Stimulated activated effector memory CD8-positive, alpha-beta T cell treated with anti-CD3 and anti-CD28 coated beads, Interleukin-12 subunit alpha, Interleukin-12 subunit beta, amount 100 ng/mL, for 72 hours (primary cell): ENCODE measurements at regions not wholly inside any gene's neighbourhood (a gene's known extent, or its start where the extent isn't known, plus 50 kb on each side); places are given as distances from the start of the nearest gene placed in this dataset.
A peak's percentile ranks its signal among the peaks of the same experiment; 100 is the strongest.
"Not testable (repeated sequence)": the region's sequence is repeated elsewhere in the genome, so short reads cannot be mapped to it uniquely, and the experiment has no call there.

Source experiments
- ATAC-seq: fragments of 150-1000 bp; cut with Tn5 transposase; 2 replicates; pipeline ENCODE4 v1.10.0; 2021
- DNase-seq, 2 donors: peaks; one replicate each; pipeline ENCODE4 v3.0.0; 2021 to 2022; ENCODE audit warnings: low spot score in 2 of 2
- H3K27ac Mint-ChIP-seq: one replicate; pipeline ENCODE4 v1.8.0; 2022; ENCODE audit warnings: mild to moderate bottlenecking, mixed read lengths
- H3K36me3 Mint-ChIP-seq: one replicate; pipeline ENCODE4 v1.8.0; 2022; ENCODE audit warnings: mild to moderate bottlenecking, mixed read lengths
- H3K4me1 Mint-ChIP-seq: one replicate; pipeline ENCODE4 v1.8.0; 2022; ENCODE audit warnings: mixed read lengths
- H3K4me3 Mint-ChIP-seq: one replicate; pipeline ENCODE4 v1.8.0; 2022; ENCODE audit warnings: mild to moderate bottlenecking, mixed read lengths
- H3K9me3 Mint-ChIP-seq: one replicate; pipeline ENCODE4 v1.8.0; 2022; ENCODE audit warnings: mixed read lengths

GRCh38 chr13:24563087-24563486 lies 50.5 kb upstream of the PARP4 start:
- Mint-ChIP-seq H3K27ac (no peak overlapping the region), H3K4me1 (peaks cover 12% of the 10 kb centered on the region), H3K4me3 (no peak overlapping the region), H3K36me3 (no peaks in the 10 kb centered on the region), H3K9me3 (no peaks in the 10 kb centered on the region)
- DNase-seq (no peak), ATAC-seq (no peak)

DNA sequence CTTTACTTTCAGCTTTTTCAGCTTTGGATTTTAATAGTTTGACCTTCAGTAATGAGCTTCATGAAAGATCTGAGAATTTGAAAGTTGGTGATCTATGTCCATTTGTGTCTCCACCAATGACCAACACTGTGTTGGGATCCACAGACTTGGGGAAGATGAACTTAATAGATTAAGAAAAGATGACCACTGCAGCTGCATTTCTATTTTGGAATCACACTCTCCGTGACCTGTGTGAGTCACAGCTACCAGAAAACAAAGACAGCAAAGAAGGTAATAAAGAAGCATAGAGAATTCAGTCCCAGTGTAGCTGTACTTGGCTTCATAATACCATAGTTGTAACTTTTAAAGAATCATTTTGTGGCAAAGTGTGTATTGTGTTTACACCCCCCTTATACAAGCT lies 51.4 kb upstream of the PARP4 start:
- H3K4me3 Mint-ChIP-seq, ATAC-seq, DNase-seq, H3K36me3 Mint-ChIP-seq, H3K9me3 Mint-ChIP-seq, H3K27ac Mint-ChIP-seq: not testable (repeated sequence)
- H3K4me1 Mint-ChIP-seq, result peaks cover 11% of the 10 kb centered on the region

DNA sequence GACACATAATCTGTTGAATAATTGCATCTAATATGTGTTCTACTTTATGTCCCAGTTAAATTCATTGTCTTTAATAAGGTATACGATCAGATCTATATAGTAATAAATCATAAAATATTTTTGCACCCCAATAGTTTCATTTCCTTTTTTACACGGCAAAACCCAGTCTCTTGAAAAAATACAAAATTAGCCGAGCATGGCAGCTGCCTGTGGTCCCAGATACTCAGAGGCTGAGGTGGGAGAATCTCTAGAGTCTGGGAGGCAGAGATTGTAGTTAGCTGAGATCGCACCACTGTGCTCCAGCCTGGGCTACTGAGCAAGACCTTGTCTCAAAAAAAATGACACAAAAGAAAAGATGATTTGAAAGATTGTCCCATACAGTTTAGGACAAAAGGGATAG lies 52.3 kb upstream of the PARP4 start:
- ATAC-seq (no peak), DNase-seq (no peak)
- Mint-ChIP-seq H3K4me1 (peaks cover 2% of the 10 kb centered on the region), H3K27ac (no peak overlapping the region), H3K9me3 (no peaks in the 10 kb centered on the region), H3K36me3 (no peaks in the 10 kb centered on the region), H3K4me3 (no peak overlapping the region)

GRCh38 chr13:24567593-24567992 lies 55.0 kb upstream of the PARP4 start:
- not testable (repeated sequence) for ATAC-seq, H3K36me3 Mint-ChIP-seq

GRCh38 chr13:24574847-24575246 lies 62.3 kb upstream of the PARP4 start:
- H3K36me3 Mint-ChIP-seq, result no peaks in the 10 kb centered on the region
- ATAC-seq (peak; percentile 56), DNase-seq (no peak)
- H3K4me3 Mint-ChIP-seq, result no peak overlapping the region
- no peak overlapping the region for H3K27ac Mint-ChIP-seq
- H3K4me1 Mint-ChIP-seq, result peaks cover 18% of the 10 kb centered on the region
- peaks cover 11% of the 10 kb centered on the region for H3K9me3 Mint-ChIP-seq

More at GRCh38 chr13:24567593-24567992, 55.0 kb upstream of the PARP4 start:
- not testable (repeated sequence) for H3K27ac Mint-ChIP-seq, DNase-seq, H3K4me3 Mint-ChIP-seq, H3K9me3 Mint-ChIP-seq, H3K4me1 Mint-ChIP-seq

DNA sequence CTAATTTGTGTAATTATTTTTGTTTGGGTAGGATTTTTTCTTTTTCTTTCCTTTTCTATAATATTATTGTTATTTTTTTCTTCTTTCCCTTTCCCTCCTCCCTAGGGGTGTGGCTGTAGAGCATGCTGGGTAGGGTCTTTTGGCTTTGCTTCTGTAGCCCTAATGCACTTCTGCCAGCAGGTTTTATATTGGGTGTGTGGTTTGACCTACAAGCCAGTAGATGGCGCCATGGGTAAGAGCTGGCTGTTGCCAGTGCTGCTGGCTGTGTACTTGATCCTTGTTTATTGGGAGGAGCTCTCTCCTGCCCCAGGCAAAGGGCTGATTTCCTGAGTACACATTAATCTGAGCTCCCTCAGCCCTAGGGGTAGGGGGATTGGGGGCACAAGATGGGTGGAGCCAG lies 67.7 kb upstream of the PARP4 start:
- not testable (repeated sequence) for DNase-seq, H3K36me3 Mint-ChIP-seq, ATAC-seq, H3K4me3 Mint-ChIP-seq, H3K27ac Mint-ChIP-seq
- Mint-ChIP-seq H3K9me3 (peaks cover 11% of the 10 kb centered on the region), H3K4me1 (peaks cover 18% of the 10 kb centered on the region)

DNA sequence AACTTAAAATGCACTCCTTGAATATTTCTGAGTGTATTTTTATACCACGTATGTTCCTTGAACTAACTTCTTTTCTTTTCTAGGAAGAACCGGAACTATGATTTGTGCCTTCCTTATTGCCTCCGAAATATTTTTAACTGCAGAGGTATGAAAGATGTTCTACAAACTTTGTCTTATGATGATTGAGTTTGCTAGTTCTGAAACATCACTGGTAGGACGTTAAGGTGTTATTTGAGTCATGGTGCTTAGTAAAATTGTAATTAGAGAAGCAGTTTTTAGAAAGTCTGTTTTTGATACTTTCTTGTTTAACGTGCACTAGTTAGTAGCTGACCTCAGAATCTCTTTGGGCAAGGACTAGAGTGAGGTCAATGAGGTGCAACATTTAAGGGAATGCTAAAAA lies 69.0 kb upstream of the PARP4 start:
- Mint-ChIP-seq H3K4me3 (peak overlapping the region; percentile 33), H3K4me1 (peaks cover 11% of the 10 kb centered on the region), H3K27ac (peak overlapping the region; percentile 56)
- ATAC-seq, result peak; percentile 48
- H3K36me3 Mint-ChIP-seq, H3K9me3 Mint-ChIP-seq, DNase-seq: not testable (repeated sequence)

DNA sequence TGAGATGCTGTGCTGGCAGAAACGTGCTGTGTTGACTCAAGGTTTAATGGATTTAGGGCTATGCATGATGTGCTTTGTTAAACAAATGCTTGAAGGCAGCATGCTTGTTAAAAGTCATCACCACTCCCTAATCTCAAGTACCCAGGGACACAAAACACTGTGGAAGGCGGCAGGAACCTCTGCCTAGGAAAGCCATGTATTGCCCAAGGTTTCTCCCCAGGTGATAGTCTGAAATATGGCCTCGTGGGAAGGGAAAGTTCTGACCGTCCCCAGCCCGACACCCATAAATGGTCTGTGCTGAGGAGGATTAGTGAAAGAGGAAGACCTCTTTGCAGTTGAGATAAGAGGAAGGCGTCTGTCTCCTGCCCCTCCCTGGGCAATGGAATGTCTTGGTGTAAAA lies 79.1 kb upstream of the PARP4 start:
- not testable (repeated sequence) for H3K4me3 Mint-ChIP-seq, H3K4me1 Mint-ChIP-seq

DNA sequence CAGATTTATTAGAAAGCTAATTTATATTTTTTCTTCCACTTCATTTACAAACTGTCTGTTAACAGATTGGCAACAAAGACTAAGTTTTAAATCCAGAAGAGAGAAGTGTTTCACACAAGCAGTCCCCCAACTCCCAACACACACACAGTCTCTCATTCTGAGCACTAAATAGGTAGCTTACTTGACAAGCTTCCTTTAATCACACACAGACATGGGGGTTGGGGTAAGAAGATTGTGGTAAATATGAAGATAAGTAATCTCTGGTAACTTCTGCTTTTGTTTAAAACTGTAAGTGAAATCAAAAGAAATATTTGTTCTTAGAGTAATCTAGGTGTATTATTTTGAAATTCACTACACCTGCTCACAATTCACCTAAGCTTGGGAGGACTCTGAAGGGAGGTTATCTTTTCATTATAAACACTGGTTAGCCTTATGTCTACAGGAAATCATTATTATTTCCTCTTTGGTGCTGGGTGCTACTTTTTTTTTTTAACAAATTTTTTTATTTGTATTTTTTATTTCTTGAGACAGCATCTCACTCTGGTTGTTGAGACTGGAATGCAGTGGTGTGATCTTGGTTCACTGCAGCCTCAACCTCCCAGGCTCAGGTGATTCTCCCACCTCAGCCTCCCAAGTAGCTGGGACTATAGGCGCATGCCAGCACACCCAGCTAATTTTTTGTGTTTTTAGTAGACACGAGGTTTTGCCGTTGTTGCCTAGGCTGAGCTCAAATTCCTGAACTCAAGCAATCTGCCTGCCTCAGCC lies 82.1 kb upstream of the ATP12A start:
- not testable (repeated sequence) for ATAC-seq, DNase-seq, H3K36me3 Mint-ChIP-seq, H3K4me3 Mint-ChIP-seq, H3K9me3 Mint-ChIP-seq
- peaks cover 42% of the 10 kb centered on the region for H3K4me1 Mint-ChIP-seq
- H3K27ac Mint-ChIP-seq, result peak overlapping the region; percentile 90

More for the DNA sequence above, 79.1 kb upstream of the PARP4 start:
- not testable (repeated sequence) for DNase-seq, ATAC-seq, H3K27ac Mint-ChIP-seq, H3K9me3 Mint-ChIP-seq, H3K36me3 Mint-ChIP-seq

DNA sequence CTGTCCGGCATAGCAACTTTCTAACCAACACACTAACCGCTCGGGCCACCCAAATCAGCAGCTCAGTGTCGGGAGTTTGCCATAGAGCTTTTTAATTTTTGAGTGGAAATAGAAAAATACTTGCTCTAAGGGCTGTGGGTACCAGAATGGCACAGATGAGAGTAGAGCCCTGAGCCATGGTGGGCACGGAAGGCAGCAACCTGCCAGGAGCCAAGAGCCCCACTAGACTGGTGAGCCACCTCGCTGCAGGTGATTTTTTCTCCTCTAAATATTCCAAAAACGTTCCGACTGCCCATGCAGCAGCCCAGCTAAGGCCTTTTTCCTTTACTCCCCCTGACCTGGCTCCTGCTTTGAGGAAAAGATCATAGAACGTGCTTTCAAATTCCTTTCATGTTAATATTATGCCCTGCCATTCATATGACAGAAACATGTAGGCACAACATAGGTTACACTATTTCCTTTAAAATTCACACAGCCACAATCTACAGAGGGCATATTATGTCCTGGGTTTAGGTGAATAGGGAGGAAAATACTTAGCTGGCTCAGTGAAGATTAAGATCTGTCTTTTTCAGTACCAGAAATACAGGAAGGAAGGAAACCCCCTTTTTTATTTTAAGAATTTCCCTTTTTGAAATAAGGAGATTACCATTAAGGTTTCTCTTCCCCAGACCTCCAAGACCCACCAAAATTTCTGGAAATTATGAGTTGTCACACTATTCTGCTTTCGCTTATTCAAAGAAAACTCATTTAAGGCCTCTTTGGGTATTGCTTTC lies 81.0 kb upstream of the ATP12A start:
- peaks cover 42% of the 10 kb centered on the region for H3K4me1 Mint-ChIP-seq

GRCh38 chr13:24605923-24606372 lies 74.3 kb upstream of the ATP12A start:
- Mint-ChIP-seq H3K36me3 (no peaks in the 10 kb centered on the region), H3K27ac (no peak overlapping the region), H3K4me3 (no peak overlapping the region), H3K4me1 (peaks cover 28% of the 10 kb centered on the region), H3K9me3 (no peaks in the 10 kb centered on the region)
- DNase-seq, result no peak
- peak; percentile 70 for ATAC-seq

More for the DNA sequence above, 81.0 kb upstream of the ATP12A start:
- peak overlapping the region; percentile 90 for H3K27ac Mint-ChIP-seq
- peak overlapping the region; percentile 51 for H3K4me3 Mint-ChIP-seq
- H3K36me3 Mint-ChIP-seq, H3K9me3 Mint-ChIP-seq, DNase-seq: not testable (repeated sequence)
- ATAC-seq, result peak; percentile 42

DNA sequence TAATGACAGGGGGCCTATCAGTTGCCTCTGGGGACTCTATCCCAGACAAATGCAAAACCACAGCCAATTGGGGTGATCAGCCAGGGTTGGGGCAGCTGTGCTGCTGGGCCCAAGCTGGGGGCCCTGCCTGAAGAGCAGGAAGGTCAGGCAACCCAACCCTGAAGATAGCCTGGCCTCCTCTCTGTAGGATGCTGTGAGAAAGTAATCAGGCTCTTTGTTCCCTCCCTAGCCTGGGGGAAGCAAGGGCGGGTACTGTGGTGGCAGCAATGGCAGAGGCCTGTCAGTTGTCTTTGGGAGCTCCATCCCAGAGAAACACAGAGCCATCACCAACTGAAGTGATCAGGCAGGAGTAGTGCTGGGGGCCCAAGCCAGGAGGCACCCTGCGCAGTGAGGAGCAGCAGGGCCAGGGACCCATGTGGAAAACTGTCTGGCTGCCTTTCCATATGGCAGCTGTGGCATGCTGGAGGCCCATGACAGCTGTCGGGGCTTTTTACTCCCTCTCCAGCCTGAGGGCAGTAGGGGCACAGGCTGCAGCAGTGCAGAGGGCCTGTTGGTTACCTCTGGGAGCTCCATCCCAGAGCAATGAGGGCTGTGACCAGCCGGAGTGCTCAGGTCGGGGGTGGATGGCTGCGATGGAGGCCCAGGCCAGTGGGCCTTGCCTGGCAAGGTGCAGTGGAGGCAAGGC lies 73.6 kb upstream of the ATP12A start:
- no peak overlapping the region for H3K4me3 Mint-ChIP-seq
- ATAC-seq (peak; percentile 36), DNase-seq (no peak)
- H3K9me3 Mint-ChIP-seq, result no peaks in the 10 kb centered on the region
- peaks cover 30% of the 10 kb centered on the region for H3K4me1 Mint-ChIP-seq
- no peaks in the 10 kb centered on the region for H3K36me3 Mint-ChIP-seq
- no peak overlapping the region for H3K27ac Mint-ChIP-seq

DNA sequence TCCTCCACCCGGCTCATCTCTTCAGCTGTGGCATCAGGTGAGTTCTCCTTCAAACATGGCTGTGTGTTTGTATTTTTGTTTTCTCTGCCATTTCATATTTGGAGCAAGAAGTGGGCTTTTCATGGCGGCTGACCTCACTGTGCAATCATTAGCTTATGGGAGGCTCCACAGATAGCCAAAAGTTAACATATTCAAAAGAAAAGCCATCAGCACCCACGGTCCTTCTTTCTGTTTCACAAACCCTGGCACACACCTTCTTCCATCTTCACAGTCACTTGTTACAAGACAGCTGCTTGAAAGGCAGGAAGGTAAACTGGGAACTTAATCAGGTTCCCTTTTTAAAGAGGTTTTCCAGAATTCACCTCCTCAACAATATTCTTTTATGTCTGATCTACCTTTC lies 69.3 kb upstream of the ATP12A start:
- no peak for DNase-seq
- no peak for ATAC-seq
- peak overlapping the region; percentile 8 for H3K27ac Mint-ChIP-seq

GRCh38 chr13:24612726-24613125 lies 67.5 kb upstream of the ATP12A start:
- no peak overlapping the region for H3K27ac Mint-ChIP-seq
- ATAC-seq, result no peak
- DNase-seq, result no peak
- H3K4me1 Mint-ChIP-seq, result peaks cover 48% of the 10 kb centered on the region
- no peaks in the 10 kb centered on the region for H3K9me3 Mint-ChIP-seq
- no peak overlapping the region for H3K4me3 Mint-ChIP-seq
- no peaks in the 10 kb centered on the region for H3K36me3 Mint-ChIP-seq

More for the DNA sequence above, 69.3 kb upstream of the ATP12A start:
- peaks cover 42% of the 10 kb centered on the region for H3K4me1 Mint-ChIP-seq
- no peaks in the 10 kb centered on the region for H3K9me3 Mint-ChIP-seq
- H3K36me3 Mint-ChIP-seq, result no peaks in the 10 kb centered on the region
- H3K4me3 Mint-ChIP-seq, result no peak overlapping the region

DNA sequence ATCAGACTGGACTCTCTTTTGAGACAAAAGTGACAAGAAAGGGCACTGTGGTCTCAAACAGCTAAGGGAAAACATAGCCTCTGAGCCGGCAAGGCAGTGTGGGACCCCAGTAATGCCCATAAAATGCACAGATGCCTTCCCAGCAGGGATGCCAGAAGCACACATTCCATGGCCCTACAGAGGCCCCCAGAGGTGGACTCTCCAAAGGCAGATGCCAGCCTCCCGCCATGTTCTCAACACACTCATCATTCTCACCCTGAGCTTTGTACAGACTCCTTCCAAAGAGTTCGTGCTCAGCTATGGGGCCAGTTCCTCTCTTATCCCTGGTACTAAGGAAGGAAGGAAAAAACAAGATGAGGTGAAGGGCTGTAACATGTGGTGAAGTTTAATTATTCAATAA lies 67.1 kb upstream of the ATP12A start:
- DNase-seq (no peak), ATAC-seq (no peak)
- Mint-ChIP-seq H3K36me3 (no peaks in the 10 kb centered on the region), H3K27ac (no peak overlapping the region), H3K4me3 (no peak overlapping the region), H3K9me3 (no peaks in the 10 kb centered on the region), H3K4me1 (peaks cover 52% of the 10 kb centered on the region)
